ENCODE measurements at regions not wholly inside any gene's neighbourhood (a gene's known extent, or its start where the extent isn't known, plus 50 kb on each side); places are given as distances from the start of the nearest gene placed in this dataset.

DNA sequence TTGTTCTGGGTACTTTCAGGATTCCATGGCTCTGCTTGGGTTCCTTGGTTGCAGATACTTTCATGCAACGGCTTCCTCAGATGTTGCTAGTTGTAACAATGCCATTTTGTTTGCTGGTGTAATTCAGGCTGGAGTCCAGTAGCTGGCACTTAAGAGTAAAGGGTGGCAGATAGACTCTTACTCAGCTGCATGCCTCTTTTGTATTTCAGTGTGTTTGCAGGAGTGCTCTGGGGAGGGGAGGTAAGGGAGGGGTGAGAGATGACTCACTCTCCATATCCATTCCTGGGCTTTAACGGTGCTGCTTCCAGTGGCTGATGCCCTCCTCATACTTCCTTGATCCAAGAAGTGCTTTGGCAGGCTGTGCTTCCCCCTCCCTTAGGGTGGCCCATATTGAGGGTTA lies 155.2 kb downstream of the ZNF330 start:
- TF ChIP-seq CTCF (IDR thresholded peaks at IDR 0.05 in 4 of 5, conservative IDR thresholded peaks at IDR 0.05 in 1 of 5), result no peak
- no peak for TF ChIP-seq POLR2A (IDR thresholded peaks at IDR 0.05)
